Muscle of leg (tissue), 3 donors: ENCODE measurements at regions not wholly inside any gene's neighbourhood (a gene's known extent, or its start where the extent isn't known, plus 50 kb on each side); places are given as distances from the start of the nearest gene placed in this dataset.

Source experiments
- DNase-seq: peaks from one replicate; pipeline ENCODE4 v3.0.0; 2013
- H3K27ac ChIP-seq: one replicate; pipeline ENCODE4 v1.5.1; 2013; ENCODE audit warnings: mild to moderate bottlenecking, low read length, control low read depth
- H3K27me3 ChIP-seq: one replicate; pipeline ENCODE4 v1.6.1; 2013; ENCODE audit warnings: low read length; ENCODE audit not compliant: control insufficient read depth, insufficient read depth
- H3K36me3 ChIP-seq: one replicate; pipeline ENCODE4 v1.6.1; 2013; ENCODE audit warnings: low read length; ENCODE audit not compliant: control insufficient read depth, insufficient read depth
- H3K4me1 ChIP-seq: one replicate; pipeline ENCODE4 v1.6.1; 2013; ENCODE audit warnings: low read length; ENCODE audit not compliant: control insufficient read depth, insufficient read depth
- H3K4me3 ChIP-seq: one replicate; pipeline ENCODE4 v1.5.1; 2013; ENCODE audit warnings: low read length, control low read depth
- H3K9me3 ChIP-seq: replicated peaks from 2 replicates; pipeline ENCODE4 v1.6.1; 2013; ENCODE audit warnings: low read depth, low read length; ENCODE audit not compliant: control insufficient read depth
- WGBS: methylation state at CpG from one replicate; pipeline ENCODE4 v1.1.5; 2013; ENCODE audit warnings: missing lambda C conversion rate; ENCODE audit not compliant: insufficient coverage; 5-methylcytosine and 5-hydroxymethylcytosine counted together

- Histone ChIP-seq H3K36me3 (no peaks in the 10 kb centered on the region), H3K27me3 (no peaks in the 10 kb centered on the region), H3K4me1 (peaks cover 2% of the 10 kb centered on the region), H3K4me3 (no peak overlapping the region), H3K27ac (no peak overlapping the region), H3K9me3 (no peaks in the 10 kb centered on the region)
- 70% methylated on average over 2 of the region's 3 CpGs for WGBS
- no peak for DNase-seq
Measured at GRCh38 chr2:19536136-19536535, 177.7 kb upstream of the OSR1 start.

GRCh38 chr2:19532547-19533196, 174.2 kb upstream of the OSR1 start:
- no peak for DNase-seq
- no peak overlapping the region for H3K27ac ChIP-seq
- 100% methylated on average over 1 of the region's 1 CpG for WGBS
- H3K4me1 ChIP-seq, result no peaks in the 10 kb centered on the region
- H3K36me3 ChIP-seq, result no peaks in the 10 kb centered on the region
- H3K27me3 ChIP-seq, result no peaks in the 10 kb centered on the region
- H3K4me3 ChIP-seq, result no peak overlapping the region
- no peaks in the 10 kb centered on the region for H3K9me3 ChIP-seq

- 83% methylated on average over 1 of the region's 3 CpGs for whole genome bisulfite sequencing
Measured at GRCh38 chr2:19529677-19530076, 171.3 kb upstream of the OSR1 start.

GRCh38 chr2:19527771-19528170, 169.3 kb upstream of the OSR1 start:
- WGBS, result no CpG with 5 or more reads among the region's 2 CpGs
- no peak overlapping the region for H3K4me3 ChIP-seq

More at GRCh38 chr2:19529677-19530076, 171.3 kb upstream of the OSR1 start:
- no peaks in the 10 kb centered on the region for H3K27me3 ChIP-seq
- no peak overlapping the region for H3K27ac ChIP-seq
- H3K4me1 ChIP-seq, result no peaks in the 10 kb centered on the region
- no peaks in the 10 kb centered on the region for H3K9me3 ChIP-seq
- no peak overlapping the region for H3K4me3 ChIP-seq
- no peaks in the 10 kb centered on the region for H3K36me3 ChIP-seq
- DNase-seq, result no peak

GRCh38 chr2:19525313-19525712, 166.9 kb upstream of the OSR1 start:
- DNase-seq, result no peak
- Histone ChIP-seq H3K36me3 (no peaks in the 10 kb centered on the region), H3K27me3 (no peaks in the 10 kb centered on the region), H3K4me3 (no peak overlapping the region), H3K9me3 (no peaks in the 10 kb centered on the region), H3K4me1 (no peaks in the 10 kb centered on the region), H3K27ac (no peak overlapping the region)
- no CpG with 5 or more reads among the region's 2 CpGs for WGBS

More at GRCh38 chr2:19527771-19528170, 169.3 kb upstream of the OSR1 start:
- no peaks in the 10 kb centered on the region for H3K4me1 ChIP-seq
- no peak for DNase-seq
- H3K27ac ChIP-seq, result no peak overlapping the region
- H3K27me3 ChIP-seq, result no peaks in the 10 kb centered on the region
- no peaks in the 10 kb centered on the region for H3K9me3 ChIP-seq
- H3K36me3 ChIP-seq, result no peaks in the 10 kb centered on the region

GRCh38 chr2:19519045-19519444, 160.6 kb upstream of the OSR1 start:
- WGBS, result no CpG with 5 or more reads among the region's 2 CpGs
- Histone ChIP-seq H3K27ac (no peak overlapping the region), H3K27me3 (no peaks in the 10 kb centered on the region), H3K4me3 (no peak overlapping the region), H3K36me3 (no peaks in the 10 kb centered on the region), H3K4me1 (no peaks in the 10 kb centered on the region), H3K9me3 (no peaks in the 10 kb centered on the region)
- DNase-seq, result no peak

GRCh38 chr2:19507137-19507536, 148.7 kb upstream of the OSR1 start:
- DNase-seq, result no peak
- Histone ChIP-seq H3K4me3 (no peak overlapping the region), H3K36me3 (no peaks in the 10 kb centered on the region), H3K27me3 (no peaks in the 10 kb centered on the region), H3K27ac (no peak overlapping the region), H3K4me1 (no peaks in the 10 kb centered on the region), H3K9me3 (no peaks in the 10 kb centered on the region)
- no CpG with 5 or more reads among the region's 2 CpGs for WGBS

GRCh38 chr2:19505199-19506136, 147.0 kb upstream of the OSR1 start:
- Histone ChIP-seq H3K4me1 (no peaks in the 10 kb centered on the region), H3K27me3 (no peaks in the 10 kb centered on the region), H3K36me3 (no peaks in the 10 kb centered on the region), H3K4me3 (no peak overlapping the region), H3K9me3 (no peaks in the 10 kb centered on the region), H3K27ac (no peak overlapping the region)
- no peak for DNase-seq
- no CpG with 5 or more reads among the region's 5 CpGs for WGBS

GRCh38 chr2:19504400-19505198, 146.2 kb upstream of the OSR1 start:
- Histone ChIP-seq H3K9me3 (no peaks in the 10 kb centered on the region), H3K4me3 (no peak overlapping the region), H3K4me1 (no peaks in the 10 kb centered on the region), H3K27me3 (no peaks in the 10 kb centered on the region), H3K27ac (no peak overlapping the region), H3K36me3 (no peaks in the 10 kb centered on the region)
- no peak for DNase-seq
- 38% methylated on average over 2 of the region's 5 CpGs for WGBS

GRCh38 chr2:19503915-19504314, 145.5 kb upstream of the OSR1 start:
- H3K27me3 ChIP-seq, result no peaks in the 10 kb centered on the region
- no peaks in the 10 kb centered on the region for H3K9me3 ChIP-seq
- WGBS, result 100% methylated on average over 1 of the region's 3 CpGs

More at GRCh38 chr2:19503915-19504314, 145.5 kb upstream of the OSR1 start:
- DNase-seq, result no peak
- no peaks in the 10 kb centered on the region for H3K36me3 ChIP-seq
- H3K4me3 ChIP-seq, result no peak overlapping the region
- H3K4me1 ChIP-seq, result no peaks in the 10 kb centered on the region
- H3K27ac ChIP-seq, result no peak overlapping the region
